MM.1S (cell line): ENCODE measurements at regions not wholly inside any gene's neighbourhood (a gene's known extent, or its start where the extent isn't known, plus 50 kb on each side); places are given as distances from the start of the nearest gene placed in this dataset.

Experiments used
- DNase-seq: peaks from one replicate; pipeline ENCODE4 v3.0.0-alpha.2; 2015
- H2AFZ ChIP-seq: fragments of 300-600 bp; sonication (generic); 2 replicates; pipeline ENCODE4 v1.6.0; 2016; ENCODE audit warnings: antibody characterized with exemption, low read length
- H3F3A ChIP-seq: fragments of 300-600 bp; sonication (generic); 2 replicates; pipeline ENCODE4 v1.6.1; 2016; ENCODE audit warnings: mild to moderate bottlenecking, antibody characterized with exemption, low read length, moderate library complexity, mixed read lengths; ENCODE audit not compliant: insufficient read depth
- H3K27ac ChIP-seq: fragments of 300-600 bp; sonication (generic); 2 replicates; pipeline ENCODE4 v1.5.1; 2016; ENCODE audit warnings: mild to moderate bottlenecking, low read length
- H3K27me3 ChIP-seq: fragments of 300-600 bp; sonication (generic); replicated peaks from 2 replicates; pipeline ENCODE4 v1.6.0; 2016; ENCODE audit warnings: low read length; ENCODE audit not compliant: insufficient read depth
- H3K36me3 ChIP-seq: fragments of 300-600 bp; sonication (generic); replicated peaks from 2 replicates; pipeline ENCODE4 v1.6.1; 2016; ENCODE audit warnings: mild to moderate bottlenecking, low read length, mixed read lengths; ENCODE audit not compliant: insufficient read depth
- H3K4me1 ChIP-seq: fragments of 300-600 bp; sonication (generic); 2 replicates; pipeline ENCODE4 v1.6.1; 2016; ENCODE audit warnings: low read length, mixed read lengths
- H3K4me2 ChIP-seq: fragments of 300-600 bp; sonication (generic); 2 replicates; pipeline ENCODE4 v1.6.0; 2016; ENCODE audit warnings: low read depth, low read length
- H3K4me3 ChIP-seq: fragments of 300-600 bp; sonication (generic); 2 replicates; pipeline ENCODE4 v1.5.1; 2016; ENCODE audit warnings: low read length, mixed read lengths
- H3K79me2 ChIP-seq: fragments of 300-600 bp; sonication (generic); 2 replicates; pipeline ENCODE4 v1.6.1; 2016; ENCODE audit warnings: mixed run types, low read length, mixed read lengths
- H3K9ac ChIP-seq: fragments of 300-600 bp; sonication (generic); 2 replicates; pipeline ENCODE4 v1.6.1; 2016; ENCODE audit warnings: low read length, mixed read lengths
- H3K9me2 ChIP-seq: fragments of 300-600 bp; sonication (generic); replicated peaks from 2 replicates; pipeline ENCODE4 v1.6.1; 2016; ENCODE audit warnings: mild to moderate bottlenecking, low read length, mixed read lengths; ENCODE audit not compliant: insufficient read depth
- H3K9me3 ChIP-seq: fragments of 300-600 bp; sonication (generic); replicated peaks from 2 replicates; pipeline ENCODE4 v1.6.1; 2016; ENCODE audit warnings: mild to moderate bottlenecking, low read length, mixed read lengths; ENCODE audit not compliant: insufficient read depth
- H4K20me1 ChIP-seq: fragments of 300-600 bp; sonication (generic); 2 replicates; pipeline ENCODE4 v1.6.1; 2016; ENCODE audit warnings: mild to moderate bottlenecking, low read length, moderate library complexity, mixed read lengths; ENCODE audit not compliant: insufficient read depth
- EZH2 ChIP-seq: fragments of 300-600 bp; sonication (generic); optimal IDR thresholded peaks from 2 replicates; pipeline ENCODE3; 2017; ENCODE audit warnings: low read depth, mild to moderate bottlenecking, antibody characterized with exemption, low read length, mixed read lengths
- EZH2phosphoT487 ChIP-seq: fragments of 300-600 bp; sonication (generic); IDR thresholded peaks from 2 replicates; pipeline ENCODE4 v1.6.1; 2018; ENCODE audit warnings: antibody characterized with exemption, low read length
- TF ChIP-seq, protein P1 (sequence below): fragments of 300-600 bp; sonication (generic); IDR thresholded peaks from 2 replicates; pipeline ENCODE4 v1.5.1; 2016; ENCODE audit warnings: antibody characterized with exemption, low read length, mixed read lengths

DNA sequence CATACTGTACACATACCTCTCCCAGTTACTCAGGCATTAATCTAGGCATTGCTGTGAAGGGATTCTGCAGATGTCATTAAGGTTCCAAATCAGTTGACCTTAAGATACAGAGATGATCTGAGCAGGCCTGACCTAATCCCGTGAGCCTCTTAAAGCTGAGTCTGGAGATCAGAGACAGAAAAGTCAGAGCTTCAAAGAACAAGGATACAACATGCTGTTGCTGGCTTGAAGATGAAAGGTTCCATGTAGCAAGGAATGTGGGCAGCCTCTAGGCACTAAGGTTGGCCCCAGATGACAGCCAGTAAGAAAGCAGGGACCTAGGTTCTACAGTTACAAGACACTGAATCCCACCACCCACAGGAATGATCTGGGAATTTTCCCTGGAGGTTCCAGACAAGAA lies 81.1 kb downstream of the MAP1LC3B2 start:
- H4K20me1 ChIP-seq: no peaks in the 10 kb centered on the region
- TF ChIP-seq EZH2phosphoT487 (no peak), EZH2 (no peak)
- TF ChIP-seq, protein P1, sequence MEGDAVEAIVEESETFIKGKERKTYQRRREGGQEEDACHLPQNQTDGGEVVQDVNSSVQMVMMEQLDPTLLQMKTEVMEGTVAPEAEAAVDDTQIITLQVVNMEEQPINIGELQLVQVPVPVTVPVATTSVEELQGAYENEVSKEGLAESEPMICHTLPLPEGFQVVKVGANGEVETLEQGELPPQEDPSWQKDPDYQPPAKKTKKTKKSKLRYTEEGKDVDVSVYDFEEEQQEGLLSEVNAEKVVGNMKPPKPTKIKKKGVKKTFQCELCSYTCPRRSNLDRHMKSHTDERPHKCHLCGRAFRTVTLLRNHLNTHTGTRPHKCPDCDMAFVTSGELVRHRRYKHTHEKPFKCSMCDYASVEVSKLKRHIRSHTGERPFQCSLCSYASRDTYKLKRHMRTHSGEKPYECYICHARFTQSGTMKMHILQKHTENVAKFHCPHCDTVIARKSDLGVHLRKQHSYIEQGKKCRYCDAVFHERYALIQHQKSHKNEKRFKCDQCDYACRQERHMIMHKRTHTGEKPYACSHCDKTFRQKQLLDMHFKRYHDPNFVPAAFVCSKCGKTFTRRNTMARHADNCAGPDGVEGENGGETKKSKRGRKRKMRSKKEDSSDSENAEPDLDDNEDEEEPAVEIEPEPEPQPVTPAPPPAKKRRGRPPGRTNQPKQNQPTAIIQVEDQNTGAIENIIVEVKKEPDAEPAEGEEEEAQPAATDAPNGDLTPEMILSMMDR: no peak
- H3F3A ChIP-seq: no peaks in the 10 kb centered on the region
- no peaks in the 10 kb centered on the region for H3K9me2 ChIP-seq
- no peak overlapping the region for H2AFZ ChIP-seq
- no peak overlapping the region for H3K27ac ChIP-seq
- H3K79me2 ChIP-seq: no peaks in the 10 kb centered on the region
- DNase-seq: no peak
- no peak overlapping the region for H3K4me3 ChIP-seq
- H3K36me3 ChIP-seq: no peaks in the 10 kb centered on the region
- no peaks in the 10 kb centered on the region for H3K27me3 ChIP-seq
- no peaks in the 10 kb centered on the region for H3K4me1 ChIP-seq
- H3K4me2 ChIP-seq: no peak overlapping the region
- H3K9me3 ChIP-seq: no peaks in the 10 kb centered on the region
- no peak overlapping the region for H3K9ac ChIP-seq

DNA sequence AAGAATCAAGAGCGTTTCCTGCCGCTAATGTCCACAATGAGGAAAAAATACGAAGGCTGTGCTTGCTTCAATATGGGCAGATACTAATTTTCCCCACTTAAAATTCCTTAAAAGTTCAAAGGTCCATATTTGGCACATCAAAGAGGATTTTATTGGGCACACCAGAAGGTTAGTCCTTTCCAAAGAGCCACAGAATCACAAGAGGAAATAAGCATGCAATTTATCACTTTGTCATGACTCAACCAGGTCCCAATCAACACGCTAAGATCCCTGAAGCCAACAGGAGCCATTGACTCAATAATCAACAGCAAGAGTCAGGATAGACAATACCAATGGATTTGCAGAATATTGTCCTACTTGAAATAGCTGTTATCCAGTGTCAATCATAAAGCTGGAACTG lies 80.6 kb downstream of the MAP1LC3B2 start:
- H3K9me2 ChIP-seq: no peaks in the 10 kb centered on the region
- H3K79me2 ChIP-seq: no peaks in the 10 kb centered on the region
- no peaks in the 10 kb centered on the region for H3K9me3 ChIP-seq
- no peak overlapping the region for H3K4me3 ChIP-seq
- H3K9ac ChIP-seq: no peak overlapping the region
- H3F3A ChIP-seq: no peaks in the 10 kb centered on the region
- no peak for DNase-seq
- TF ChIP-seq EZH2phosphoT487 (no peak), EZH2 (no peak)
- TF ChIP-seq, protein P1: no peak
- no peaks in the 10 kb centered on the region for H3K4me1 ChIP-seq
- no peak overlapping the region for H2AFZ ChIP-seq
- no peak overlapping the region for H3K27ac ChIP-seq
- no peaks in the 10 kb centered on the region for H3K36me3 ChIP-seq
- H3K27me3 ChIP-seq: no peaks in the 10 kb centered on the region
- H3K4me2 ChIP-seq: no peak overlapping the region
- H4K20me1 ChIP-seq: no peaks in the 10 kb centered on the region

DNA sequence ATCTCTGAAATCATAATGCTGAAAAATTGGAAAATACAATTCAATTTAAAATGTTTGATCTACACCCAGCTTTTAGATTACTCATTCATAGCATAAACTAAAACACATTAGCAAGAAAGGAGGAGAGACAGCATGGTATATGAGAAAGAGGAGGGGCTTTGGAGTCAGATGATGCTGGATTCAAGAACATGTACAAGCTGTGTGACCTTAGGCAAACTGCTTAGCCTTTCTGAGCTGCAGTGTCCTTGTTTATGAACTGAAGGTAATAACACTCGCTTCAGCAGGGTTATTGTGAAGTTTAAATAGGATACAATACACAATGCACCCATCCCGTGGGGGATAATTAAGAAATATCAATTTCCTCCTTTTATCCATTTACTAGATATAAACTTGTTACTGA lies 79.2 kb downstream of the MAP1LC3B2 start:
- H3K36me3 ChIP-seq: no peaks in the 10 kb centered on the region
- no peaks in the 10 kb centered on the region for H3K4me1 ChIP-seq
- H2AFZ ChIP-seq: no peak overlapping the region
- H3K27ac ChIP-seq: no peak overlapping the region
- H3F3A ChIP-seq: no peaks in the 10 kb centered on the region
- no peaks in the 10 kb centered on the region for H3K9me3 ChIP-seq
- no peak overlapping the region for H3K4me3 ChIP-seq
- no peak for TF ChIP-seq EZH2phosphoT487
- no peak for TF ChIP-seq EZH2
- TF ChIP-seq, protein P1: no peak
- no peaks in the 10 kb centered on the region for H3K79me2 ChIP-seq
- H3K9me2 ChIP-seq: no peaks in the 10 kb centered on the region
- no peak overlapping the region for H3K4me2 ChIP-seq
- H3K27me3 ChIP-seq: no peaks in the 10 kb centered on the region
- H4K20me1 ChIP-seq: no peaks in the 10 kb centered on the region
- no peak for DNase-seq
- no peak overlapping the region for H3K9ac ChIP-seq
